SU-DHL-6 (cell line): ENCODE measurements at regions not wholly inside any gene's neighbourhood (a gene's known extent, or its start where the extent isn't known, plus 50 kb on each side); places are given as distances from the start of the nearest gene placed in this dataset.
A peak's percentile ranks its signal among the peaks of the same experiment; 100 is the strongest.

Experiments used
- H2AFZ ChIP-seq: fragments of 200-600 bp; sonication (generic); 2 replicates; pipeline ENCODE4 v1.6.1; 2014; ENCODE audit warnings: low read depth, mild to moderate bottlenecking, moderate library complexity, mixed read lengths, antibody characterized with exemption, low read length; ENCODE audit not compliant: severe bottlenecking
- H3F3A ChIP-seq: fragments of 200-600 bp; shearing (Covaris generic); 2 replicates; pipeline ENCODE4 v1.6.0; 2016; ENCODE audit warnings: antibody characterized with exemption, mild to moderate bottlenecking; ENCODE audit not compliant: insufficient read depth
- H3K27ac ChIP-seq: fragments of 200-600 bp; sonication (generic); 2 replicates; pipeline ENCODE4 v1.5.1; 2016; ENCODE audit warnings: low read depth, mild to moderate bottlenecking, low read length, moderate library complexity, mixed read lengths
- H3K27me3 ChIP-seq: fragments of 200-600 bp; sonication (generic), shearing (Covaris generic); 2 replicates; pipeline ENCODE4 v1.6.0; 2014; ENCODE audit warnings: mild to moderate bottlenecking, low read length
- H3K36me3 ChIP-seq: fragments of 200-600 bp; sonication (generic); 2 replicates; pipeline ENCODE4 v1.6.1; 2014; ENCODE audit warnings: mild to moderate bottlenecking, low read length, mixed read lengths
- H3K4me2 ChIP-seq: fragments of 300-600, 200-600 bp; shearing (Covaris generic), sonication (generic); 2 replicates; pipeline ENCODE4 v1.6.0; 2014; ENCODE audit warnings: low read length, low read depth, mild to moderate bottlenecking; ENCODE audit not compliant: poor library complexity, severe bottlenecking
- H3K4me3 ChIP-seq: fragments of 200-600 bp; sonication (generic); 2 replicates; pipeline ENCODE4 v1.5.1; 2014; ENCODE audit warnings: antibody characterized with exemption, low read length, mild to moderate bottlenecking, mixed read lengths; ENCODE audit not compliant: insufficient read depth, poor library complexity, severe bottlenecking
- H3K79me2 ChIP-seq: fragments of 200-600 bp; sonication (generic); 2 replicates; pipeline ENCODE4 v1.6.1; 2014; ENCODE audit warnings: mild to moderate bottlenecking, low read length, moderate library complexity; ENCODE audit not compliant: insufficient read depth
- H3K9ac ChIP-seq: fragments of 200-600 bp; sonication (generic); 2 replicates; pipeline ENCODE4 v1.7.0; 2014; ENCODE audit warnings: mild to moderate bottlenecking, low read length
- H3K9me2 ChIP-seq: fragments of 200-600 bp; sonication (generic); replicated peaks from 2 replicates; pipeline ENCODE4 v1.6.1; 2014; ENCODE audit warnings: low read length; ENCODE audit not compliant: insufficient read depth
- H3K9me3 ChIP-seq: fragments of 200-600 bp; sonication (generic); 2 replicates; pipeline ENCODE4 v1.6.1; 2014; ENCODE audit warnings: low read length, mixed read lengths; ENCODE audit not compliant: insufficient read depth
- H4K20me1 ChIP-seq: fragments of 200-600 bp; sonication (generic); 2 replicates; pipeline ENCODE4 v1.6.1; 2014; ENCODE audit warnings: low read depth, mild to moderate bottlenecking, antibody characterized with exemption, low read length, moderate library complexity, mixed read lengths
- EZH2phosphoT487 ChIP-seq: fragments of 200-600 bp; sonication (generic), shearing (Covaris generic); conservative IDR thresholded peaks from 2 replicates; pipeline ENCODE4 v1.6.1; 2018; ENCODE audit warnings: mild to moderate bottlenecking, antibody characterized with exemption, low read length, moderate library complexity, mixed read lengths
- TF ChIP-seq, protein P1 (sequence below): fragments of 200-600 bp; sonication (generic); IDR thresholded peaks from one replicate; pipeline ENCODE4 v1.5.1; 2017; ENCODE audit warnings: antibody characterized with exemption, mild to moderate bottlenecking, low read length, moderate library complexity; ENCODE audit not compliant: insufficient read depth, poor library complexity, severe bottlenecking

DNA sequence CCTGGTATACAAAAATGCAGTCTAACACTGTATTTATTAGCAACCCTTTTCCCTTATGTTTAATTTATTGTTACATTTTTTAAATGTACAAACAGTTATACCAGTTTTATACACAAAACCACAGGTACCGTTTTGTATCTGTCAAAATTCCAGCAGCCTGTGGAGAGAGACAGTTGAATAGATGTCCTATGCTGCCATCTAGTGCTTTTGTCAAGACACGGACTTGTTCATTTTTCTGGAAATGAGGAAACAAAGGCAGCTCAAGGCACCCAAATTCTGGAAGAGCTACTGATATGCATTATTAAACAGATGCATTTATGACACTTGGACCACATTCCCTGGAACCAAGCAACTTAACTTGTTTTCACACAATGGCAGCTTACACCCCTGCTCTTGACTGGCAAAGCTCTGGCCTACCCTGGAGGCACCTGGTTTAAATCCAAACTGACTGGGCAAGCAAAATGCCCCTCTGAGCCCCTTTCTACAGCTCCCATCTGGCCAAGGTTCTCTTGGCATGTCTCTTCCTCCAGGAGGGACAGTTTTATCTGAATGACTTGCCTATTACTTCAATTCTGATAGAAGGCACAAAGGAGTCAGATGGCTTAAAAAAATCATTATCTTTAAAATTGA is 286.9 kb upstream of the PRKD1 start:
- H3K27me3 ChIP-seq: no peaks in the 10 kb centered on the region
- no peak overlapping the region for H3K4me2 ChIP-seq
- H4K20me1 ChIP-seq: no peaks in the 10 kb centered on the region
- H3K79me2 ChIP-seq: no peaks in the 10 kb centered on the region
- no peaks in the 10 kb centered on the region for H3F3A ChIP-seq
- no peak overlapping the region for H3K9ac ChIP-seq
- TF ChIP-seq, protein P1, sequence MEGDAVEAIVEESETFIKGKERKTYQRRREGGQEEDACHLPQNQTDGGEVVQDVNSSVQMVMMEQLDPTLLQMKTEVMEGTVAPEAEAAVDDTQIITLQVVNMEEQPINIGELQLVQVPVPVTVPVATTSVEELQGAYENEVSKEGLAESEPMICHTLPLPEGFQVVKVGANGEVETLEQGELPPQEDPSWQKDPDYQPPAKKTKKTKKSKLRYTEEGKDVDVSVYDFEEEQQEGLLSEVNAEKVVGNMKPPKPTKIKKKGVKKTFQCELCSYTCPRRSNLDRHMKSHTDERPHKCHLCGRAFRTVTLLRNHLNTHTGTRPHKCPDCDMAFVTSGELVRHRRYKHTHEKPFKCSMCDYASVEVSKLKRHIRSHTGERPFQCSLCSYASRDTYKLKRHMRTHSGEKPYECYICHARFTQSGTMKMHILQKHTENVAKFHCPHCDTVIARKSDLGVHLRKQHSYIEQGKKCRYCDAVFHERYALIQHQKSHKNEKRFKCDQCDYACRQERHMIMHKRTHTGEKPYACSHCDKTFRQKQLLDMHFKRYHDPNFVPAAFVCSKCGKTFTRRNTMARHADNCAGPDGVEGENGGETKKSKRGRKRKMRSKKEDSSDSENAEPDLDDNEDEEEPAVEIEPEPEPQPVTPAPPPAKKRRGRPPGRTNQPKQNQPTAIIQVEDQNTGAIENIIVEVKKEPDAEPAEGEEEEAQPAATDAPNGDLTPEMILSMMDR: peak; percentile 45
- TF ChIP-seq EZH2phosphoT487: no peak
- H3K36me3 ChIP-seq: no peaks in the 10 kb centered on the region
- H3K9me3 ChIP-seq: no peaks in the 10 kb centered on the region
- H3K4me3 ChIP-seq: no peak overlapping the region
- H3K27ac ChIP-seq: no peak overlapping the region
- no peaks in the 10 kb centered on the region for H3K9me2 ChIP-seq
- H2AFZ ChIP-seq: no peak overlapping the region

DNA sequence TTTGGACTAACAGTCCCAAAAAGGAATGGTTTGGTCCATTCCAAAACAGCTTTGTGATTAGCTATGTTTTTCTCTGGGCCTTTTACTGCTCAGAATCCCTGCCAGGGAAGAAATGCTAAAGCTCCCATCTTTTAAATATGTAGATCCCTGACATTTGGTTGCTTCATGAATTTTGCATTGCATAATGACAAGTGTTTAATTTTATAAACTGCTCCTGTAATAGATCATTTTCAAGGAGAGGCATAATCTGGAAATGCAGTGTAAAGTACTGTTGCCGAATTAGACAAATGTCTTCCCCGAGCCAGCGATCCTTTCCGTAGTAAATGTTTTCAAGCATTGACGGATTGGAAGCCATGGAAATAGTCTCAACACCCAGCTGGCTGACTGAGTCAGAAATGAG is 291.3 kb upstream of the PRKD1 start:
- H4K20me1 ChIP-seq: no peaks in the 10 kb centered on the region
- no peak overlapping the region for H2AFZ ChIP-seq
- TF ChIP-seq, protein P1: no peak
- no peaks in the 10 kb centered on the region for H3K9me3 ChIP-seq
- H3K4me3 ChIP-seq: no peak overlapping the region
- no peak overlapping the region for H3K4me2 ChIP-seq
- H3K79me2 ChIP-seq: no peaks in the 10 kb centered on the region
- no peak overlapping the region for H3K9ac ChIP-seq
- H3K36me3 ChIP-seq: no peaks in the 10 kb centered on the region
- no peaks in the 10 kb centered on the region for H3K27me3 ChIP-seq
- no peaks in the 10 kb centered on the region for H3F3A ChIP-seq
- no peaks in the 10 kb centered on the region for H3K9me2 ChIP-seq
- H3K27ac ChIP-seq: no peak overlapping the region

DNA sequence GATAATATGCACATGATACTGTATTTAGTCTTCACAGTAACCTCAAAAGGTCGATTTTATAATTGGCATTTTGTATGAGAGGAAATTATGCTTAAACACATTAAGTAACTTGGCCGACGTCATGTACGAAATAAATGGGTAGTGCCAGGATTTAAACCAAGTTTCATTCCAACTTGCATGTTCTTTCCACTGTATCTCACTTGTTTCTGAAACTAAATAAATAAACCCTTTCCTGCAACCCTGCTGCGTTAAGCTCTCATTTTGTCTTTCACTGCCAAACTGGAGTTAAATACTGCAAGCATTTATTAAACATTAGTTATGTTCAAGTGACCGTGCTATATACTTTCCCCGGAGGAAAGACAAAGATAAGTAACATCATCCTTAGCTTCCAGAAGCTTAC is 293.9 kb upstream of the PRKD1 start:
- Histone ChIP-seq H3K27me3 (no peaks in the 10 kb centered on the region), H3K4me2 (no peak overlapping the region), H4K20me1 (no peaks in the 10 kb centered on the region), H3K9me3 (no peaks in the 10 kb centered on the region), H3K36me3 (no peaks in the 10 kb centered on the region), H3K27ac (no peak overlapping the region), H3F3A (no peaks in the 10 kb centered on the region), H3K4me3 (no peak overlapping the region), H3K9ac (no peak overlapping the region), H2AFZ (no peak overlapping the region), H3K79me2 (no peaks in the 10 kb centered on the region), H3K9me2 (no peaks in the 10 kb centered on the region)
- TF ChIP-seq, protein P1: no peak
- TF ChIP-seq EZH2phosphoT487: no peak
